H9 (cell line): ENCODE measurements at regions not wholly inside any gene's neighbourhood (a gene's known extent, or its start where the extent isn't known, plus 50 kb on each side); places are given as distances from the start of the nearest gene placed in this dataset.

ENCODE experiments used
- DNase-seq: peaks from one replicate; pipeline ENCODE4 v3.0.0-alpha.2; 2017
- H2AFZ ChIP-seq: one replicate; pipeline ENCODE4 v1.6.1; 2013; ENCODE audit warnings: mild to moderate bottlenecking, low read length, control low read depth, moderate library complexity
- H2AK5ac ChIP-seq: 2 replicates; pipeline ENCODE4 v1.6.1; 2013; ENCODE audit warnings: low read length, control low read depth, mixed read lengths; ENCODE audit not compliant: insufficient read length
- H2BK120ac ChIP-seq: one replicate; pipeline ENCODE4 v1.6.1; 2013; ENCODE audit warnings: low read depth, mild to moderate bottlenecking, low read length, control low read depth, inconsistent platforms; ENCODE audit not compliant: poor library complexity, severe bottlenecking
- H2BK12ac ChIP-seq: 2 replicates; pipeline ENCODE4 v1.6.1; 2013; ENCODE audit warnings: low read length, control low read depth, mixed read lengths, low read depth; ENCODE audit not compliant: insufficient read length
- H2BK15ac ChIP-seq: 2 replicates; pipeline ENCODE4 v1.6.1; 2013; ENCODE audit warnings: low read depth, low read length, control low read depth
- H2BK20ac ChIP-seq: one replicate; pipeline ENCODE4 v1.6.1; 2013; ENCODE audit warnings: low read depth, mild to moderate bottlenecking, low read length, control low read depth, inconsistent platforms; ENCODE audit not compliant: poor library complexity, severe bottlenecking
- H2BK5ac ChIP-seq: 2 replicates; pipeline ENCODE4 v1.6.1; 2013; ENCODE audit warnings: low read length, control low read depth, mixed read lengths; ENCODE audit not compliant: insufficient read length
- H3K14ac ChIP-seq: 2 replicates; pipeline ENCODE4 v1.6.1; 2013; ENCODE audit warnings: low read length, control low read depth; ENCODE audit not compliant: insufficient read depth
- H3K18ac ChIP-seq: 2 replicates; pipeline ENCODE4 v1.6.1; 2013; ENCODE audit warnings: low read depth, mild to moderate bottlenecking, mixed read lengths, low read length, control low read depth; ENCODE audit not compliant: insufficient read length
- H3K23ac ChIP-seq: 2 replicates; pipeline ENCODE4 v1.6.1; 2013; ENCODE audit warnings: low read length, control low read depth, mixed read lengths, low read depth; ENCODE audit not compliant: insufficient read length
- H3K23me2 ChIP-seq: 2 replicates; pipeline ENCODE4 v1.6.1; 2013; ENCODE audit warnings: low read depth, mild to moderate bottlenecking, mixed read lengths, low read length, control low read depth; ENCODE audit not compliant: insufficient read length, poor library complexity, severe bottlenecking
- H3K27ac ChIP-seq: 2 replicates; pipeline ENCODE4 v1.5.1; 2013; ENCODE audit warnings: low read length, control low read depth, mixed read lengths, low read depth; ENCODE audit not compliant: insufficient read length
- H3K27me3 ChIP-seq: 2 replicates; pipeline ENCODE4 v1.6.1; 2013; ENCODE audit warnings: low read length, control low read depth, inconsistent platforms; ENCODE audit not compliant: insufficient read depth
- H3K4ac ChIP-seq: 2 replicates; pipeline ENCODE4 v1.6.1; 2013; ENCODE audit warnings: low read depth, mild to moderate bottlenecking, control low read depth, inconsistent platforms, low read length, moderate library complexity
- H3K4me1 ChIP-seq: 2 replicates; pipeline ENCODE4 v1.6.1; 2013; ENCODE audit warnings: low read length, control low read depth, inconsistent platforms; ENCODE audit not compliant: insufficient read depth
- H3K4me2 ChIP-seq: 2 replicates; pipeline ENCODE4 v1.6.1; 2013; ENCODE audit warnings: low read length, control low read depth, mixed read lengths; ENCODE audit not compliant: insufficient read length, insufficient read depth
- H3K56ac ChIP-seq: 2 replicates; pipeline ENCODE4 v1.6.1; 2013; ENCODE audit warnings: low read depth, mild to moderate bottlenecking, mixed read lengths, low read length, control low read depth; ENCODE audit not compliant: insufficient read length
- H3K79me1 ChIP-seq: 2 replicates; pipeline ENCODE4 v1.6.1; 2013; ENCODE audit warnings: low read depth, mild to moderate bottlenecking, moderate library complexity, low read length, control low read depth, inconsistent platforms; ENCODE audit not compliant: insufficient read depth, poor library complexity, severe bottlenecking
- H3K79me2 ChIP-seq: 2 replicates; pipeline ENCODE4 v1.6.1; 2013; ENCODE audit warnings: low read length, control low read depth, inconsistent platforms; ENCODE audit not compliant: insufficient read depth
- H3K9ac ChIP-seq: 2 replicates; pipeline ENCODE4 v1.6.1; 2013; ENCODE audit warnings: low read length, control low read depth, mixed read lengths; ENCODE audit not compliant: insufficient read length; ENCODE audit errors: extremely low read depth
- H3K9me3 ChIP-seq: one replicate; pipeline ENCODE4 v1.6.1; 2013; ENCODE audit warnings: low read depth, low read length, inconsistent platforms; ENCODE audit not compliant: control insufficient read depth
- H3T11ph ChIP-seq: one replicate; pipeline ENCODE4 v1.6.1; 2013; ENCODE audit warnings: mild to moderate bottlenecking, low read length, control low read depth, inconsistent platforms
- H4K20me1 ChIP-seq: one replicate; pipeline ENCODE4 v1.6.1; 2013; ENCODE audit not compliant: control insufficient read depth, insufficient read length, insufficient read depth
- H4K5ac ChIP-seq: 2 replicates; pipeline ENCODE4 v1.6.1; 2013; ENCODE audit warnings: low read depth, mild to moderate bottlenecking, mixed read lengths, low read length, control low read depth; ENCODE audit not compliant: insufficient read length
- H4K8ac ChIP-seq: replicated peaks from 2 replicates; pipeline ENCODE4 v1.6.1; 2013; ENCODE audit warnings: low read length, control low read depth, mixed read lengths, low read depth; ENCODE audit not compliant: insufficient read length
- H4K91ac ChIP-seq: 2 replicates; pipeline ENCODE4 v1.6.1; 2013; ENCODE audit warnings: low read depth, mild to moderate bottlenecking, moderate library complexity, mixed read lengths, low read length, control low read depth; ENCODE audit not compliant: insufficient read length
- H3K27ac Mint-ChIP-seq, 3 experiments: 2 replicates in 2 of 3; 3 replicates in 1 of 3; pipeline ENCODE4 v1.8.0; 2020 to 2021; ENCODE audit warnings: mixed read lengths in 3 of 3, mild to moderate bottlenecking in 1 of 3, moderate library complexity in 1 of 3
- H3K27me3 Mint-ChIP-seq: 2 replicates; pipeline ENCODE4 v1.8.0; 2021; ENCODE audit warnings: low read depth, mild to moderate bottlenecking, moderate library complexity, mixed read lengths
- H3K36me3 Mint-ChIP-seq, 3 experiments: 2 replicates in 2 of 3; 3 replicates in 1 of 3; pipeline ENCODE4 v1.8.0; 2020 to 2021; ENCODE audit warnings: low read depth in 3 of 3, mixed read lengths in 3 of 3; ENCODE audit not compliant: insufficient read depth in 1 of 3
- H3K4me1 Mint-ChIP-seq, 2 experiments: 2 replicates each; pipeline ENCODE4 v1.8.0; 2020; ENCODE audit warnings: mixed read lengths in 2 of 2
- H3K4me3 Mint-ChIP-seq, 2 experiments: 2 replicates in 1 of 2; 3 replicates in 1 of 2; pipeline ENCODE4 v1.8.0; 2020 to 2021; ENCODE audit warnings: mild to moderate bottlenecking in 2 of 2, mixed read lengths in 2 of 2, moderate library complexity in 1 of 2
- H3K9me3 Mint-ChIP-seq, 2 experiments: 2 replicates in 1 of 2; 3 replicates in 1 of 2; pipeline ENCODE4 v1.8.0; 2020; ENCODE audit warnings: mild to moderate bottlenecking in 2 of 2, mixed read lengths in 2 of 2, moderate library complexity in 1 of 2
- WGBS: extraction: QIAGEN DNeasy Blood & Tissue Kit; methylation state at CpG from one replicate; pipeline ENCODE4 v1.1.7; 2013; ENCODE audit warnings: missing lambda C conversion rate, low lambda C conversion rate, mixed read lengths; ENCODE audit not compliant: insufficient read length; ENCODE audit errors: extremely low coverage; 5-methylcytosine and 5-hydroxymethylcytosine counted together
- TF ChIP-seq, protein P1 (sequence below): fragments of 200-600 bp; sonication (generic); conservative IDR thresholded peaks from 3 replicates; pipeline ENCODE4 v1.8.0; 2021; ENCODE audit warnings: antibody characterized with exemption, mild to moderate bottlenecking

DNA sequence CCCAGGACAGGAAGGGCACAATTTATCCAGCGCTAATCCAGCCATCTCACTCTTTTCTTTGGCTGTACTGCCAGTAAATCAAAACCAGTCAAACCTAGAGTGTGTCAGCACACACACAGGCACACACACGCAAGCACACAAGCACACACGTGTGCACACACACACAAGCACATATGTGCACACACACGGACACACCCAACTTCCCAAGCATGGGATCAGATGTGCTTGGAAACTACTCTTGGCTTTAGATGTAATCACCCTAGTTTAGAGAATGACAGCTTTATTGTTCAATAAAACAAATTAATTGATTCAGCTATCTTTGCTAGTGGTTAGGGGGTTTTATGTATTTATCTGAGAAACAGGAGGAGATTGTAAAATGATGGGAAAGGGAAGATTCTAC lies 615.0 kb upstream of the MKI67 start:
- H2BK12ac ChIP-seq: no peak overlapping the region
- peaks cover 3% of the 10 kb centered on the region; the same call in 1 of the 2 replicates for H3K4me1 ChIP-seq
- H3K9ac ChIP-seq: no peak overlapping the region
- no peak overlapping the region for H3K23ac ChIP-seq
- no peak overlapping the region for H4K5ac ChIP-seq
- H3K79me2 ChIP-seq: no peaks in the 10 kb centered on the region
- peak overlapping the region in 1 of 3 experiments; percentile 18; a peak in 1 of 7 replicates for H3K27ac Mint-ChIP-seq
- no peaks in the 10 kb centered on the region for H3K27me3 ChIP-seq
- no peak overlapping the region for H2BK20ac ChIP-seq
- H3K4me1 Mint-ChIP-seq: peaks cover 19 to 32% of the 10 kb centered on the region in 2 experiments
- no peak overlapping the region for H3K56ac ChIP-seq
- no peak overlapping the region for H4K91ac ChIP-seq
- H3K18ac ChIP-seq: no peak overlapping the region
- H2BK5ac ChIP-seq: no peak overlapping the region
- H3K27ac ChIP-seq: no peak overlapping the region
- H3K4ac ChIP-seq: no peak overlapping the region
- H3K4me2 ChIP-seq: no peak overlapping the region
- no peaks in the 10 kb centered on the region for H3K36me3 Mint-ChIP-seq
- H3T11ph ChIP-seq: no peak overlapping the region
- DNase-seq: no peak
- peaks cover 3% of the 10 kb centered on the region; the same call in 1 of the 2 replicates for H3K27me3 Mint-ChIP-seq
- no peak overlapping the region for H2BK15ac ChIP-seq
- no peak overlapping the region for H2BK120ac ChIP-seq
- H4K20me1 ChIP-seq: no peaks in the 10 kb centered on the region
- H4K8ac ChIP-seq: no peak overlapping the region
- no peak overlapping the region for H2AFZ ChIP-seq
- no peaks in the 10 kb centered on the region for H3K79me1 ChIP-seq
- TF ChIP-seq, protein P1, sequence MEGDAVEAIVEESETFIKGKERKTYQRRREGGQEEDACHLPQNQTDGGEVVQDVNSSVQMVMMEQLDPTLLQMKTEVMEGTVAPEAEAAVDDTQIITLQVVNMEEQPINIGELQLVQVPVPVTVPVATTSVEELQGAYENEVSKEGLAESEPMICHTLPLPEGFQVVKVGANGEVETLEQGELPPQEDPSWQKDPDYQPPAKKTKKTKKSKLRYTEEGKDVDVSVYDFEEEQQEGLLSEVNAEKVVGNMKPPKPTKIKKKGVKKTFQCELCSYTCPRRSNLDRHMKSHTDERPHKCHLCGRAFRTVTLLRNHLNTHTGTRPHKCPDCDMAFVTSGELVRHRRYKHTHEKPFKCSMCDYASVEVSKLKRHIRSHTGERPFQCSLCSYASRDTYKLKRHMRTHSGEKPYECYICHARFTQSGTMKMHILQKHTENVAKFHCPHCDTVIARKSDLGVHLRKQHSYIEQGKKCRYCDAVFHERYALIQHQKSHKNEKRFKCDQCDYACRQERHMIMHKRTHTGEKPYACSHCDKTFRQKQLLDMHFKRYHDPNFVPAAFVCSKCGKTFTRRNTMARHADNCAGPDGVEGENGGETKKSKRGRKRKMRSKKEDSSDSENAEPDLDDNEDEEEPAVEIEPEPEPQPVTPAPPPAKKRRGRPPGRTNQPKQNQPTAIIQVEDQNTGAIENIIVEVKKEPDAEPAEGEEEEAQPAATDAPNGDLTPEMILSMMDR: no peak
- no peaks in the 10 kb centered on the region for H3K9me3 ChIP-seq
- H3K4me3 Mint-ChIP-seq: no peak overlapping the region
- WGBS: no CpG with 5 or more reads among the region's 4 CpGs
- H3K9me3 Mint-ChIP-seq: no peaks in the 10 kb centered on the region
- no peak overlapping the region for H3K14ac ChIP-seq
- no peak overlapping the region for H2AK5ac ChIP-seq
- H3K23me2 ChIP-seq: no peaks in the 10 kb centered on the region
